HG03280 (cell line): ENCODE measurements at regions not wholly inside any gene's neighbourhood (a gene's known extent, or its start where the extent isn't known, plus 50 kb on each side); places are given as distances from the start of the nearest gene placed in this dataset.

Experiments used
- ATAC-seq: cut with Tn5 transposase; IDR thresholded peaks from one replicate; pipeline ENCODE4 v1.9.1; 2021; ENCODE audit warnings: mild to moderate bottlenecking, moderate library complexity; ENCODE audit not compliant: unreplicated experiment

GRCh38 chr18:75524181-75524580 lies 96.7 kb upstream of the SMIM21 start:
- ATAC-seq, result no peak

GRCh38 chr18:75521816-75522215 lies 94.3 kb upstream of the SMIM21 start:
- no peak for ATAC-seq

GRCh38 chr18:75518007-75518406 lies 90.5 kb upstream of the SMIM21 start:
- ATAC-seq, result no peak

GRCh38 chr18:75517286-75517685 lies 89.8 kb upstream of the SMIM21 start:
- no peak for ATAC-seq

GRCh38 chr18:75507636-75508035 lies 80.1 kb upstream of the SMIM21 start:
- ATAC-seq, result no peak

GRCh38 chr18:75506913-75507312 lies 79.4 kb upstream of the SMIM21 start:
- no peak for ATAC-seq

GRCh38 chr18:75504469-75504868 lies 77.0 kb upstream of the SMIM21 start:
- ATAC-seq, result no peak

GRCh38 chr18:75503615-75504014 lies 76.1 kb upstream of the SMIM21 start:
- no peak for ATAC-seq

GRCh38 chr18:75502286-75502685 lies 74.8 kb upstream of the SMIM21 start:
- no peak for ATAC-seq

GRCh38 chr18:75500545-75500944 lies 73.0 kb upstream of the SMIM21 start:
- no peak for ATAC-seq

- no peak for ATAC-seq
Measured at GRCh38 chr18:75497576-75498235, 70.2 kb upstream of the SMIM21 start.

GRCh38 chr18:75496151-75496550 lies 68.6 kb upstream of the SMIM21 start:
- ATAC-seq, result no peak

- ATAC-seq, result no peak
Measured at GRCh38 chr18:75492852-75493251, 65.3 kb upstream of the SMIM21 start.

GRCh38 chr18:75491361-75491760 lies 63.9 kb upstream of the SMIM21 start:
- no peak for ATAC-seq

- ATAC-seq, result no peak
Measured at GRCh38 chr18:75489493-75490190, 62.1 kb upstream of the SMIM21 start.

- ATAC-seq, result no peak
Measured at GRCh38 chr18:75483662-75484061, 56.2 kb upstream of the SMIM21 start.

- no peak for ATAC-seq
Measured at GRCh38 chr18:75482880-75483279, 55.4 kb upstream of the SMIM21 start.

- no peak for ATAC-seq
Measured at GRCh38 chr18:75480487-75480886, 53.0 kb upstream of the SMIM21 start.

GRCh38 chr18:75478996-75479880 lies 51.7 kb upstream of the SMIM21 start:
- peak; percentile 65 for ATAC-seq

- ATAC-seq, result no peak
Measured at GRCh38 chr18:75477900-75478299, 50.4 kb upstream of the SMIM21 start.
